ENCODE measurements at regions not wholly inside any gene's neighbourhood (a gene's known extent, or its start where the extent isn't known, plus 50 kb on each side); places are given as distances from the start of the nearest gene placed in this dataset.

GRCh38 chr6:44629636-44630035 is 242.1 kb downstream of the CDC5L start:
- no peak for DNase-seq (ENCODE audit: low read depth)
- H3K4me3 ChIP-seq (ENCODE audit: low read depth, low read length), result no peak overlapping the region
- in situ Hi-C loops (cut with HindIII; ENCODE audit: low sequenced_read_pairs), result no loop called here
- TF ChIP-seq, protein P1, sequence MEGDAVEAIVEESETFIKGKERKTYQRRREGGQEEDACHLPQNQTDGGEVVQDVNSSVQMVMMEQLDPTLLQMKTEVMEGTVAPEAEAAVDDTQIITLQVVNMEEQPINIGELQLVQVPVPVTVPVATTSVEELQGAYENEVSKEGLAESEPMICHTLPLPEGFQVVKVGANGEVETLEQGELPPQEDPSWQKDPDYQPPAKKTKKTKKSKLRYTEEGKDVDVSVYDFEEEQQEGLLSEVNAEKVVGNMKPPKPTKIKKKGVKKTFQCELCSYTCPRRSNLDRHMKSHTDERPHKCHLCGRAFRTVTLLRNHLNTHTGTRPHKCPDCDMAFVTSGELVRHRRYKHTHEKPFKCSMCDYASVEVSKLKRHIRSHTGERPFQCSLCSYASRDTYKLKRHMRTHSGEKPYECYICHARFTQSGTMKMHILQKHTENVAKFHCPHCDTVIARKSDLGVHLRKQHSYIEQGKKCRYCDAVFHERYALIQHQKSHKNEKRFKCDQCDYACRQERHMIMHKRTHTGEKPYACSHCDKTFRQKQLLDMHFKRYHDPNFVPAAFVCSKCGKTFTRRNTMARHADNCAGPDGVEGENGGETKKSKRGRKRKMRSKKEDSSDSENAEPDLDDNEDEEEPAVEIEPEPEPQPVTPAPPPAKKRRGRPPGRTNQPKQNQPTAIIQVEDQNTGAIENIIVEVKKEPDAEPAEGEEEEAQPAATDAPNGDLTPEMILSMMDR (IDR thresholded peaks at IDR 0.05; ENCODE audit: low read depth, low read length, missing control alignments), result no peak

DNA sequence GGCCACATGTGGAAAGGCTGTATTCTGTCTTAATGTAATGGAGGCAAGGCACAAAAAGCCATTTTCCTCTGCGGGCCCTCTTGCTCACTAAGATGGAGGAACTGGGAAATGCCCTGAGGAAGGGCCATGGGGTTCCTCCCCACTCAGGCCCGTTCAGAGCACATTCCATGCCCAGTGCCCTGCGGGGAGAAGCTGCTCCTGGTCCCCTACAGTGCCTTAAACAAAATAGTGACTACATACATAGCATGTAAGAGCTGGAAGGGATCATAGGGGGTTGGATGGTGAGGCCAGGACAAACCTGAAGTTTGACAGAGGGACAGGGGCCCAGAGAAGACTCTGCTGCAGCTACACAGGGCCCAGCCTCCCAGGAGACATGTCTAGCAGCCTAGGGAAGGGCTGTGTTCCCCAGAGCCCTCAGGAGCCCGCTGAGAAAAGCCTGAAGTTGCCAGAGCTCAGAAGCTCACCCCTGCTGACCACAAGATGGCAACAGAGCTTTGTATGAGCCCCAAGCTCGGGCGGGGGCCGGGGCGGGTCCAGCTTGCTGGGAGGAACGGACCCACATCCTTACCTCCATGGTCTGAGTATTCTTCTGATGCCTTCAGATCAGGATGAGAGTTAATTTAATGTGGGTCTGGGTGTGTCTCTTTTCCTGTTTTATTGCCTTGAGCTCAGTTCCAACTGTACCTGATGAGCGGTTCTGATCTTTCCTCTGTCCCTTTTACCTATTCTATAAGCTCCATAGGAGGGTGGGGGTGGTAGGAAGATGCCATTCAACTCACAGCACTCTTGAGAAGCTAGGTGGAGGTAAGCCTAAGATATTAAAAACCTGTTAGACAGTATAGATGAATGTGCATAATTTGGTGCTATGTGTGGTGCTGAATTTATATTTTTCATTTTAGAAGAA is 242.9 kb downstream of the CDC5L start:
- TF ChIP-seq, protein P1 (IDR thresholded peaks at IDR 0.05; ENCODE audit: low read depth, low read length, missing control alignments), result peak; percentile 82
- H3K4me3 ChIP-seq (ENCODE audit: low read depth, low read length), result no peak overlapping the region
- DNase-seq (ENCODE audit: low read depth), result peak; percentile 74
- in situ Hi-C loops (cut with HindIII; ENCODE audit: low sequenced_read_pairs), result no loop called here

- TF ChIP-seq, protein P1 (IDR thresholded peaks at IDR 0.05; ENCODE audit: low read depth, low read length, missing control alignments), result no peak
- no peak for DNase-seq (ENCODE audit: low read depth)
- in situ Hi-C loops (cut with HindIII; ENCODE audit: low sequenced_read_pairs), result no loop called here
- no peak overlapping the region for H3K4me3 ChIP-seq (ENCODE audit: low read depth, low read length)
Observed at GRCh38 chr6:44631968-44632367, 244.5 kb downstream of the CDC5L start.

GRCh38 chr6:44634321-44634720 is 246.8 kb downstream of the CDC5L start:
- in situ Hi-C loops (cut with HindIII; ENCODE audit: low sequenced_read_pairs), result no loop called here
- no peak overlapping the region for H3K4me3 ChIP-seq (ENCODE audit: low read depth, low read length)
- TF ChIP-seq, protein P1 (IDR thresholded peaks at IDR 0.05; ENCODE audit: low read depth, low read length, missing control alignments), result no peak
- DNase-seq (ENCODE audit: low read depth), result no peak

DNA sequence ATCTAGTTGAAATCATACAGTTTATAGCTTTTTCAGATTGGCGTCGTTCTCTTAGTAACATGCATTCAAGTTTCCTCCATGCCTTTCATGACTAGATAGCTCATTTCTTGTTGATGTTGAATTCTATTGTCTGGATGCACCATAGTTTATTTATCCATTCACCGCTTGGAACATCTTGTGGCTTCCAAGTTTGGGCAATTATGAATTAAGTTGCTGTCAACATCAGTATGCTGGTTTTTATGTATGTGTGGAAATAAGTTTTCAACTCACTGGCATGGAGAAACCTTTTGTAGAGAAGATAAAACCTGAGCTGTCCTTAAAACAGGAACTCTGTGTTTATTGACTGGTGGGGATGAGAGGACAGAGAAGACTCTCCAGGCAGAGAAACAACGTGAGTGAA is 248.0 kb downstream of the CDC5L start:
- DNase-seq (ENCODE audit: low read depth), result no peak
- in situ Hi-C loops (cut with HindIII; ENCODE audit: low sequenced_read_pairs), result no loop called here

GRCh38 chr6:44636561-44637248 is 249.2 kb downstream of the CDC5L start:
- TF ChIP-seq, protein P1 (IDR thresholded peaks at IDR 0.05; ENCODE audit: low read depth, low read length, missing control alignments), result no peak
- no peak for DNase-seq (ENCODE audit: low read depth)
- no peak overlapping the region for H3K4me3 ChIP-seq (ENCODE audit: low read depth, low read length)
- in situ Hi-C loops (cut with HindIII; ENCODE audit: low sequenced_read_pairs), result no loop called here

More for the DNA sequence above, 248.0 kb downstream of the CDC5L start:
- H3K4me3 ChIP-seq (ENCODE audit: low read depth, low read length), result no peak overlapping the region
- TF ChIP-seq, protein P1 (IDR thresholded peaks at IDR 0.05; ENCODE audit: low read depth, low read length, missing control alignments), result no peak
